SK-N-MC (cell line): ENCODE measurements at regions not wholly inside any gene's neighbourhood (a gene's known extent, or its start where the extent isn't known, plus 50 kb on each side); places are given as distances from the start of the nearest gene placed in this dataset.
"Not testable (repeated sequence)": the region's sequence is repeated elsewhere in the genome, so short reads cannot be mapped to it uniquely, and the experiment has no call there.

ENCODE experiments used
- EZH2 ChIP-seq: fragments of 200-600 bp; sonication (generic); IDR thresholded peaks from one replicate; pipeline ENCODE4 v1.6.1; 2017; ENCODE audit warnings: antibody characterized with exemption
- FOXP2 ChIP-seq: optimal IDR thresholded peaks from 2 replicates; pipeline ENCODE3; 2011; ENCODE audit warnings: mild to moderate bottlenecking, moderate library complexity; ENCODE audit not compliant: insufficient read depth; ENCODE audit errors: extremely low read length, control extremely low read depth
- POLR2AphosphoS5 ChIP-seq: IDR thresholded peaks from 2 replicates; pipeline ENCODE4 v1.6.1; 2012; ENCODE audit warnings: mild to moderate bottlenecking, low read depth, low read length, borderline replicate concordance

- TF ChIP-seq POLR2AphosphoS5, EZH2, FOXP2: not testable (repeated sequence)
Observed at GRCh38 chr22:23472376-23472775, 107.7 kb downstream of the IGLL1 start.
